Vagina (tissue), 2 donors: ENCODE measurements at regions not wholly inside any gene's neighbourhood (a gene's known extent, or its start where the extent isn't known, plus 50 kb on each side); places are given as distances from the start of the nearest gene placed in this dataset.

Experiments used
- DNase-seq, 2 donors: peaks; one replicate each; pipeline ENCODE4 v3.0.0-alpha.2; 2017; ENCODE audit errors: extremely low spot score in 2 of 2
- H3K27ac ChIP-seq: fragments of 200-600 bp; sonication (generic); one replicate; pipeline ENCODE4 v1.5.1; 2019
- H3K27me3 ChIP-seq: fragments of 200-600 bp; sonication (generic); one replicate; pipeline ENCODE4 v1.5.1; 2019
- H3K36me3 ChIP-seq, 2 donors: fragments of 200-600 bp; sonication (generic); one replicate each; pipeline ENCODE4 v1.5.1; 2017 to 2019
- H3K4me1 ChIP-seq: fragments of 200-600 bp; sonication (generic); one replicate; pipeline ENCODE4 v1.5.1; 2019
- H3K4me3 ChIP-seq, 2 donors: fragments of 200-600 bp; sonication (generic); 1 replicate in 1 of 2; 2 replicates in 1 of 2; pipeline ENCODE4 v1.5.1; 2016 to 2019
- H3K9me3 ChIP-seq: fragments of 200-600 bp; sonication (generic); one replicate; pipeline ENCODE4 v1.5.1; 2019
- POLR2A ChIP-seq, 2 donors: fragments of 450-650 bp; IDR thresholded peaks; one replicate each; pipeline ENCODE4 v1.6.1; 2017; ENCODE audit warnings: antibody characterized with exemption in 2 of 2, mild to moderate bottlenecking in 2 of 2, moderate library complexity in 2 of 2
- POLR2AphosphoS5 ChIP-seq, 2 donors: sonication (generic); formaldehyde crosslinking; IDR thresholded peaks; one replicate each; pipeline ENCODE4 v1.9.0; 2017; ENCODE audit warnings: antibody characterized with exemption in 2 of 2, mild to moderate bottlenecking in 2 of 2, low read depth in 1 of 2; ENCODE audit not compliant: insufficient read depth in 1 of 2
- intact Hi-C: fragments of 100-400 bp; cut with DNase I; formaldehyde crosslinking; loops from one replicate; pipeline ENCODE4 v1.15.1; 2023
- TF ChIP-seq, protein P1 (sequence below), 3 experiments: fragments of 450-650 bp in 2 of 3; fragments of 200-600 bp in 1 of 3; sonication (generic) in 1 of 3; IDR thresholded peaks; one replicate each; pipeline ENCODE4 v1.5.1; 2017 to 2019; ENCODE audit warnings: antibody characterized with exemption in 3 of 3, mild to moderate bottlenecking in 2 of 3, moderate library complexity in 2 of 3

DNA sequence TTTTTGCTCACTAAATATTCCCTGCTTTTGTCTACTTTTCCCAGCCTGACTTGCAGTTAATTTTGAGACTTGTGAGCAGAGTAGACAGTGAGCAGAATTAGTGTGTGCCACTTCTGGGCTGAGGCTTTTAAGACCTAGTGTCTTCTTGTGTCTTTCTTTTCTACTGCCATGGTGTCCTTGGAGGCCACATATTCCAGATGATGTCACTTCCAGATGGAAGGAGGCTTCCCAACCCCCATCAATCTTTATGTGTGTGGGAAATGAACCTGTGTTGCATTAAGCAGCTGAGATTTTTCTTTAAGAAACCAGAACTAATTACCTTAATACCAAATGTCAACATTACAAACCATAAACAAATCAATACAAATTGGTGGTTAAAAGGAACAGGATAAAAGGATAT, 774.7 kb upstream of the ROBO1 start:
- H3K36me3 ChIP-seq, result no peaks in the 10 kb centered on the region
- H3K27me3 ChIP-seq, result no peaks in the 10 kb centered on the region
- no peak overlapping the region for H3K4me3 ChIP-seq
- intact Hi-C loops, result no loop called here
- TF ChIP-seq POLR2A (IDR thresholded peaks at IDR 0.05), result no peak
- no peak for TF ChIP-seq POLR2AphosphoS5 (IDR thresholded peaks at IDR 0.05; ENCODE audit: insufficient read depth in 1 of 2, low read depth in 1 of 2)
- TF ChIP-seq, protein P1, sequence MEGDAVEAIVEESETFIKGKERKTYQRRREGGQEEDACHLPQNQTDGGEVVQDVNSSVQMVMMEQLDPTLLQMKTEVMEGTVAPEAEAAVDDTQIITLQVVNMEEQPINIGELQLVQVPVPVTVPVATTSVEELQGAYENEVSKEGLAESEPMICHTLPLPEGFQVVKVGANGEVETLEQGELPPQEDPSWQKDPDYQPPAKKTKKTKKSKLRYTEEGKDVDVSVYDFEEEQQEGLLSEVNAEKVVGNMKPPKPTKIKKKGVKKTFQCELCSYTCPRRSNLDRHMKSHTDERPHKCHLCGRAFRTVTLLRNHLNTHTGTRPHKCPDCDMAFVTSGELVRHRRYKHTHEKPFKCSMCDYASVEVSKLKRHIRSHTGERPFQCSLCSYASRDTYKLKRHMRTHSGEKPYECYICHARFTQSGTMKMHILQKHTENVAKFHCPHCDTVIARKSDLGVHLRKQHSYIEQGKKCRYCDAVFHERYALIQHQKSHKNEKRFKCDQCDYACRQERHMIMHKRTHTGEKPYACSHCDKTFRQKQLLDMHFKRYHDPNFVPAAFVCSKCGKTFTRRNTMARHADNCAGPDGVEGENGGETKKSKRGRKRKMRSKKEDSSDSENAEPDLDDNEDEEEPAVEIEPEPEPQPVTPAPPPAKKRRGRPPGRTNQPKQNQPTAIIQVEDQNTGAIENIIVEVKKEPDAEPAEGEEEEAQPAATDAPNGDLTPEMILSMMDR (IDR thresholded peaks at IDR 0.05), result no peak
- no peaks in the 10 kb centered on the region for H3K9me3 ChIP-seq
- H3K4me1 ChIP-seq, result no peaks in the 10 kb centered on the region
- no peak overlapping the region for H3K27ac ChIP-seq
- DNase-seq, result no peak

DNA sequence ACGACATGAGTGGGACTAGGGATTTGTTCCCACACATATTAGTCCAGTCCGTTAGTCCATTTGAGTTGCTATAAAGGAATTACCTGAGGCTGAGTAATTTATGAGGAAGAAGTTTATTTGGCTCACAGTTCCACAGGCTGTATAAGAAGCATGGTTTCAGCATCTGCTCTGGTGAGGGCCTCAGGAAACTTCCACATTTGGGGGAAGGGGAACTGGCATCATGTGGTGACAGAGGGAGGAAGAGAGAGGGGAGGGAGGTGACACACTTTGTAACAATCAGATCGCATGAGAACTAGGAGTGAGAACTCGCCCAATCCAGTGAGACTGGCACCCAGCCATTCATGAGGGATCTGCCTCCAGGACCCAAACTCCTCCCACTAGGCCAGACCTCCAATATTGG, 769.9 kb upstream of the ROBO1 start:
- Histone ChIP-seq H3K36me3 (no peaks in the 10 kb centered on the region), H3K4me3 (no peak overlapping the region), H3K27ac (no peak overlapping the region), H3K9me3 (no peaks in the 10 kb centered on the region), H3K4me1 (no peaks in the 10 kb centered on the region), H3K27me3 (no peaks in the 10 kb centered on the region)
- TF ChIP-seq POLR2A (IDR thresholded peaks at IDR 0.05), result no peak
- TF ChIP-seq, protein P1 (IDR thresholded peaks at IDR 0.05), result no peak
- no peak for TF ChIP-seq POLR2AphosphoS5 (IDR thresholded peaks at IDR 0.05; ENCODE audit: insufficient read depth in 1 of 2, low read depth in 1 of 2)
- no peak for DNase-seq
- intact Hi-C loops, result no loop called here

DNA sequence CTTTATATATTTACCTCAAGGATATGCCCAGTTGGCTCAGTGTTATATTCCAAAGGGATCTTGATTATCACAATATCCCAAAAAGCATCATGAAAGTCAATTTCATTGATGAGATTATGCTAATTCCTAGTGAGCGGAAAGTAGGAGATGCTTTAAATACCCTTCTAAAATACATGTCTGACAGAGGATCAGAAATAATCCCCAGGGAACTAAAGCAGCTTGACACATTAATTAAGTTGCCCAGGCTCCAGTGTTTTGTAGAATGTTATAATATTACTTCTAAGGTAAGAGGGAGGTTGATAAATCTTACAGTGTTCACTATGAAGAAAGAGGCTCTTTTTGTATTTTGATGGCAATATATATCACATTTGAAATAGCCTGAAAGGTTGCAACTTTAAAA, 767.5 kb upstream of the ROBO1 start:
- H3K27ac ChIP-seq, result no peak overlapping the region
- H3K27me3 ChIP-seq, result no peaks in the 10 kb centered on the region
- H3K4me1 ChIP-seq, result no peaks in the 10 kb centered on the region
- TF ChIP-seq, protein P1 (IDR thresholded peaks at IDR 0.05), result no peak
- no peak for TF ChIP-seq POLR2AphosphoS5 (IDR thresholded peaks at IDR 0.05; ENCODE audit: insufficient read depth in 1 of 2, low read depth in 1 of 2)
- no peak for TF ChIP-seq POLR2A (IDR thresholded peaks at IDR 0.05)
- H3K36me3 ChIP-seq, result no peaks in the 10 kb centered on the region
- intact Hi-C loops, result no loop called here
- H3K4me3 ChIP-seq, result no peak overlapping the region
- no peaks in the 10 kb centered on the region for H3K9me3 ChIP-seq
- no peak for DNase-seq

- no peak for DNase-seq
- Histone ChIP-seq H3K4me1 (no peaks in the 10 kb centered on the region), H3K4me3 (no peak overlapping the region), H3K27me3 (no peaks in the 10 kb centered on the region), H3K27ac (no peak overlapping the region), H3K36me3 (no peaks in the 10 kb centered on the region), H3K9me3 (no peaks in the 10 kb centered on the region)
- TF ChIP-seq POLR2A (IDR thresholded peaks at IDR 0.05), result no peak
- no peak for TF ChIP-seq POLR2AphosphoS5 (IDR thresholded peaks at IDR 0.05; ENCODE audit: insufficient read depth in 1 of 2, low read depth in 1 of 2)
- TF ChIP-seq, protein P1 (IDR thresholded peaks at IDR 0.05), result no peak
- intact Hi-C loops, result no loop called here
These were observed 765.8 kb upstream of the ROBO1 start for GRCh38 chr3:80533553-80533952.

GRCh38 chr3:80526153-80526552, 758.4 kb upstream of the ROBO1 start:
- no peaks in the 10 kb centered on the region for H3K4me1 ChIP-seq
- no peak overlapping the region for H3K27ac ChIP-seq
- H3K36me3 ChIP-seq, result no peaks in the 10 kb centered on the region
- H3K27me3 ChIP-seq, result no peaks in the 10 kb centered on the region
- no peaks in the 10 kb centered on the region for H3K9me3 ChIP-seq
- TF ChIP-seq POLR2A (IDR thresholded peaks at IDR 0.05) (no peak), POLR2AphosphoS5 (IDR thresholded peaks at IDR 0.05; ENCODE audit: insufficient read depth in 1 of 2, low read depth in 1 of 2) (no peak)
- TF ChIP-seq, protein P1 (IDR thresholded peaks at IDR 0.05), result no peak
- no peak for DNase-seq
- H3K4me3 ChIP-seq, result no peak overlapping the region
- intact Hi-C loops, result no loop called here
